ENCODE measurements at regions not wholly inside any gene's neighbourhood (a gene's known extent, or its start where the extent isn't known, plus 50 kb on each side); places are given as distances from the start of the nearest gene placed in this dataset.
"Not testable (repeated sequence)": the region's sequence is repeated elsewhere in the genome, so short reads cannot be mapped to it uniquely, and the experiment has no call there.

DNA sequence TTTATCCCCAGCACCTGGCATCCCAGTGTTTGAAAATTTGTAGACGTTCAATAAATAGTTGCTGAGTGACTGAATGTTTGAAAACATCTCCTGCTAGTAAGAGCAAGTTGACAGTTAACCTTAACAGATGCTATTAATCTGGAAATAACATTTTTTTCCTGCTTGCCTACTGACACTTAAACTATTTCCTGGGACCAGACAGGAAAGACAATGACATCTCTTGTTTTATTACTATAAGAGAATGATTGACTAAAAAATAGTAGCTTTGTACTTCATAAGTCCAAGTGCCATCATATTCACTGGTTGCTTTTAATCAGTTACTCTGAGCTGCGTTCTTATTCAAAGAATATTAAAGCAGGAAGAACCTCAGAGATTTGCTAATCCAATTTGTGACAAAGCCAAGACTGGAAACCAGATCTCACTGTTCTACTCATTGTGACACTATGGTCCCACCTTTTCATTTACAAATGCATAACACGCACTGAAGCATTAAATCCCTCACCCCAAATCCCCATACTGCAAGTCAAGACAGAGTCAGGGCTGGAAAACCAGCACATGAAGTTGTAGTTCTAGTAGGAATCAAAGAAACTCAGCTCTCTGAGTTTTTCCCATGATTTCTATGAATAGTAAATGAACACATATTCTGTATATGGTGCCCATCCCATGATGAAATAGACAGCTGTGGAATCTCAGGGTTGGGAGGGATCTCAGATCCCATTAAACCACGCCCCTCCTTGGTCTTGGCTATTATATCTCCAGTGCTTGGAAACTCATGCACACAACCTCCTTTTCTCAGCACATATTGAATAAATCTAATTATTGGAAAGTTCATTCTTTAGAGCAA, 212.7 kb upstream of the P2RY1 start:
- DNase-seq (ENCODE audit: low read depth) = no peak

DNA sequence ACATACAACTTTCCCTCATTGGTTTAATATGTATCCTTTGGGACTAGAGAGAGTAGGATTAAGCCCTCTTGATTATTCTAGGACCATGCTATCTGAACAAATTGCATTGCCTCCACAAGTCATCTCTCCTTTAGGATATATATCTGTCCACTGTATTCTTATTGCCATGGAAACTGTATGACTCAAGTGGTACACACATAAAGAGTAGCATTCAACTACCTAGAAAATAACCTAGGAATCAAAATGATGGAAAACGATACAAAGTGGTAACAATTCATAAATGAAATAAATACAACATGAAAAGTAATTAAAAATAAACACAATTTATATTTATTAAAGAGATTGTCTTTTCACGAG, 212.1 kb upstream of the P2RY1 start:
- no peak for DNase-seq (ENCODE audit: low read depth)

- no peak for DNase-seq (ENCODE audit: low read depth)
Observed at GRCh38 chr3:152623286-152623911, 211.5 kb upstream of the P2RY1 start.

- no peak for DNase-seq (ENCODE audit: low read depth)
Observed at GRCh38 chr3:152626226-152626625, 208.7 kb upstream of the P2RY1 start.

DNA sequence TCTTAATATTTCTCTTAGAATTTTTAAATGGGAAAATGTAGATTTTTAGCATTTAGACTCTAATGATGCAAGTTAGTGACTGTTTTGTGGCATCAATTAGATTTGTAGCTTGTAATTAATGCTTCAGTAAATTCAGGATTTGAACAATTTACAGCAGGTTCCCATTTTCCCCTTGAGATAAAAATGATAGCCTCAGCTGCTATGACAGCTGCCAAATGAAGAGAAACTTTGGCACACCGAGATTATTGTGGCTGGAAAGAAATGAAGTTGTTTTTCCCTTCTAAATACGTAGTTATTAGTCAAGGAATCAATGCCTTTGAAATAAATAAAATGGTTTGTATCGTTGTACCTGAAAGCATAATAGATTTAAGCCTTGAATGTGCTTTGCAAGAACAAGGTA, 206.4 kb upstream of the P2RY1 start:
- no peak for DNase-seq (ENCODE audit: low read depth)

GRCh38 chr3:152629363-152630122, 205.4 kb upstream of the P2RY1 start:
- DNase-seq (ENCODE audit: low read depth) = no peak

GRCh38 chr3:152635389-152635788, 199.5 kb upstream of the P2RY1 start:
- DNase-seq (ENCODE audit: low read depth) = no peak

- no peak for DNase-seq (ENCODE audit: low read depth)
Observed at GRCh38 chr3:152636651-152637050, 198.3 kb upstream of the P2RY1 start.

GRCh38 chr3:152638214-152638613, 196.7 kb upstream of the P2RY1 start:
- no peak for DNase-seq (ENCODE audit: low read depth)

DNA sequence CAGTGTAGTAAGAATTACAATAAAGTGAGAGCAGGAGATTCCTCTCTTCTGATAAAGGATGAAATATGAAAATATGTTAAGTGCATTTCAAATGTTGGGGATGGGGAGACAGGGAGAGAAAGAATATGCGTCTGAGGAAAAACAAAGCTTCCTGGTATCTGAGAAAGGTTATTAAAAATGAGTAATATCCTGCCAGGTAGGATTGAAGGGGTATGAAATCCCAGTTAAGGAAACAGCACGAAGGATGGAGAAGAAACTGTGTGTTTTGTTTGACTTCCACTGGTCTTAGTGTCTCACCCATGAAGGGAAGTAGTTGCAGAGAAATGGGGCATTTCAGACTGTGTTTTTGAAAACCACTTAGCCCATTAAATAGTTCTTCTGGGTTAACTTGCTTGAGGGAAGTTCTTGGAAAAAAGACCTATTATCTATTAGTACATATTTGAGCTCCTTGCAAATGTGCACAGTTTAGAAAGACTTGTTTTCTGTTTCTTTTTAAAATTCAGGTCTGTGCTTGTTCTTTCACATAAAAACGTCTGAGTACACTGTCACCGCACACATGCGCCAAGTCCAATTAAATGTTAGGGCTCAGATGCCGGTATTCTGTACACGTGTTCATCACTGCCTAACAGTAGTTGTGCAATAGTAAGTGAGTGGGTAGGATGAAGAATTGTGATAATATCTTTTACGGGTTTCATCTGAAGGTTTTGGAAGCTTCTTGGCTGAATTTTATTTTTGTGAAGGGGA, 196.1 kb upstream of the P2RY1 start:
- DNase-seq (ENCODE audit: low read depth) = no peak

DNA sequence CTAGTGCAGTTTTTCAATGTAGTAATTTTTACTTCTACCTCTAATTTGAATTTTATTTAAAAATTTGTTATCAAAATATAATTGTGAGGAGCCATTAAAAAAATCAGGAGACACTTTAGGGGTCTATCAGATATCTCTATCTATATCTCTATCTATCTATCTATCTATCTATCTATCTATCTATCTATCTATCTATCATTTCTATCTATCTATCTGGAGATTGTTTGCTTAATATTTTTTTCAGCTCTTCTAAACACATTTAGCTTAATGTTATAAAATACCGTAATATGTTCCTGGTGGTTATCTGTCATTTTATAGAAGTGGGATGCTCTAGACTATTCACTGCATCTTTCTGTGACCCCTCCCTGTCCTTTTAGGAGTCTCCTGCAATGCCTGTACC, 193.7 kb upstream of the P2RY1 start:
- DNase-seq (ENCODE audit: low read depth) = no peak

- no peak for DNase-seq (ENCODE audit: low read depth)
Observed at GRCh38 chr3:152642658-152643057, 192.3 kb upstream of the P2RY1 start.

GRCh38 chr3:152644478-152644877, 190.5 kb upstream of the P2RY1 start:
- no peak for DNase-seq (ENCODE audit: low read depth)

DNA sequence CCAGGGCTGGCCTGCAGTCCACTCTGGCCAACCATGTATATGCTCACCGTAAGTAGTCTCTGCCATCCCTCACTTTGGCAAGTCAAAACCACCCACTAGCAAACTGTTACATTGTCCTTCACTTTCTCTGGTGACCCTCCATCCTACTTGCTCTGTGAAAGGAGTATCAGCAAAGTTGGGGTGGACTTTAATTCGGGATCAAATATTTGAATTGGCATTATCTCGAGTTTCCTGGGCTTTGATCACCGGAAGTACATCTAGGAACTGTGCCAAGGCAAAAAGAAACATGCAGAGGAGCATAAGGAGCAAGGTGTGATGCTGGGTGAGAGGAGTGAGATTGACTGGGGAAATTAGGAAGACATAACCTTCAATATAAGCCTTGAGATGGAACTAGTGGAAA, 188.9 kb upstream of the P2RY1 start:
- DNase-seq (ENCODE audit: low read depth) = no peak

DNA sequence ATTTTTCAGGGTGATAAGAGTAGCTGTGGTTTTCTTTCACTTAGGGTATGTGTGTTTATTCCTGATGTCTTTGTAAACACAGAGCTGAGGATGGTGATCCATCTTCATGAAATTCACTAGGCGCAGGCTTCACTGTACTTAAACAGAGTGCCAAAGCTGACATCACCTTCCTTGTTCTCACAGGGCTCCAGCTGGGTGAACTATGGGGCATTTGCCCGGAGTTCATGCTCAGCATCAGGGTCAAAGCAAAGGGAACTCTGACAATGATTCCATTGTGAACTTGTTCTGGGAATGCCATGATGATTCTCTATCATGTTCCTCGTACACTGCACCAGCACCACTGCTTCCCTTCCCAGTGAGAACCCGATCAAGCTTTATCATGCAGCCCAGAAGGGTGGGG, 184.8 kb upstream of the P2RY1 start:
- no peak for DNase-seq (ENCODE audit: low read depth)

DNA sequence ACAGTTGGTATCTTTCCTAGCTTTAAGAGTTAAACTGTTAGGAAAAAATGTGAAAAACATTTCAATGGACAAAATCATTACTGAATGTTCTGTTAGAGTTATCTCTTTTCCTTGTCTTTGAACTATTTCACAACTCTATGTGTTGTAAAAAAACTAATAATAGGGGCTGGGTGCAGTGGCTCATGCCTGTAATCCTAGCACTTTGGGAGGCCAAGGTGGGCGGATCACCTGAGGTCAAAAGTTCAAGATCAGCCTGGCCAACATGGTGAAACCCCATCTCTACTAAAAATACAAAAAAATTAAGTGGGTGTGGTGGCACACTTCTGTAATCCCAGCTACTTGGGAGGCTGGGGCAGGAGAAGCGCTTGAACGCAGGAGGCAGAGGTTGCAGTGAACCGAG, 184.0 kb upstream of the P2RY1 start:
- not testable (repeated sequence) for DNase-seq (ENCODE audit: low read depth)

- DNase-seq (ENCODE audit: low read depth) = no peak
Observed at GRCh38 chr3:152656214-152656971, 178.5 kb upstream of the P2RY1 start.

- no peak for DNase-seq (ENCODE audit: low read depth)
Observed at GRCh38 chr3:152656972-152657355, 178.0 kb upstream of the P2RY1 start.

DNA sequence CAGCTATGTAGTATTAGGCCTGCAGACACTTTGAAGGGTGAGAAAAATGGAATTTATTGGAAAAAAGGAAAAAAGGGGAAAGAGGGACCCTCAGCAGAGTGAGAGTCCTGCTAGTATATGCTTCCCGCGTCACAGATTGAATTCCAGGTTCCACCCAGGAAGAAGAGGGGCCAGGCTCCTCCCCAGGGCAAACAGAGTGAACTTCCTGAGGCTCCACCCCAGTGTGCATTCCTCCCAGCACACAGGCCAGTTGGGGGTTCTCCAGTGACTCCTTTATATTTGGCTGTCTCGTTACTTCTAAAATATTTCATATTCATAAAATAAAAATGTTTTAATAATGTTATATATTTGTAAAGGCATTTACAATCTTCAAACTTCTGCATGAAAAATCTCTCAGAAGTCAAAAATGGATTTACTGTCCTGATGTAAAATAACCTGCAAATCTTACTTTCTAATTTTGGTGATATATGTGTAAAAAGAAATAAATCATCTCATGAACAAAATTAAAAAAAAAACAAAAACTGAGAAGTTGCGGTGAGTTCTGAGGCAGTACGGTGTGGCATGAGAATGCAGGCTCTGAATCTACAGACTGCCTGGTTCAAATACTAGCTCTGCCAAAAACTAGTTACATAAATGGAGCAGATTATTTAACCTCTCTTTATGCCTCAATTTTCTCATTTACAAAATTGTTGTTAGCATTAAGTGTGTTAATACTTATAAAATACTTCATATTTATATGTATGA, 175.8 kb upstream of the P2RY1 start:
- no peak for DNase-seq (ENCODE audit: low read depth)

DNA sequence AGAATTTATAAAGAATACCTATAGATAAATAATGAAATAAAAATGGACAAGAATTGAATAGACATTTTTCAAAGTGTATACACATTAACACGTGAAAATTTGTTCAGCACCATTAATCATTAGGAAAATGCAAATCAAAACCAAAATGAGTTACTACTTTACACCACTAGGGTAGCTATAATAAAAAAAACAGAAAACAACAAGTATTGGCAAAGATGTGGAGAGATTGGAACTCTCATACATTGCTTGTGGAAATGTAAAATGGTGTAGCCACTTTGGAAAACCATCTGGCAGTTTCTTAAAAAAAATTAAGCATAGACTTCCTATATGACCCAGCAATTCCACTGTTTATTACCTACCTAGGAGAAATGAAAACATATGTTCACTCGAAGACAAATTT, 172.8 kb upstream of the P2RY1 start:
- no peak for DNase-seq (ENCODE audit: low read depth)

- no peak for DNase-seq (ENCODE audit: low read depth)
Observed at GRCh38 chr3:152664766-152665165, 170.2 kb upstream of the P2RY1 start.

Data from HS-5 (cell line).